Right ventricle myocardium inferior (tissue), 1 donor: ENCODE measurements at regions not wholly inside any gene's neighbourhood (a gene's known extent, or its start where the extent isn't known, plus 50 kb on each side); places are given as distances from the start of the nearest gene placed in this dataset.

Source experiments
- ATAC-seq: fragments of 200-7000 bp; cut with Tn5 transposase; one replicate; pipeline ENCODE4 v1.9.1; 2020; ENCODE audit warnings: mild to moderate bottlenecking, moderate library complexity
- DNase-seq: peaks from one replicate; pipeline ENCODE4 v3.0.0; 2021; ENCODE audit errors: missing footprints
- intact Hi-C: fragments of 100-400 bp; cut with DNase I; formaldehyde crosslinking; loops from one replicate; pipeline ENCODE4 v1.11.0; 2022
- donor health status: DM: no; HTN: yes; CAD: no; lungs with severe emphysema.

- intact Hi-C loops, result no loop called here
- DNase-seq, result no peak
- ATAC-seq, result no peak
These were observed 1323.4 kb downstream of the C4orf33 start for GRCh38 chr4:130419211-130419975.

- intact Hi-C loops, result no loop called here
These were observed 1326.3 kb downstream of the C4orf33 start for GRCh38 chr4:130422261-130422660.

GRCh38 chr4:130424211-130424610, 1328.3 kb downstream of the C4orf33 start:
- ATAC-seq, result no peak
- intact Hi-C loops, result no loop called here
- no peak for DNase-seq

More at GRCh38 chr4:130422261-130422660, 1326.3 kb downstream of the C4orf33 start:
- no peak for DNase-seq
- no peak for ATAC-seq

DNA sequence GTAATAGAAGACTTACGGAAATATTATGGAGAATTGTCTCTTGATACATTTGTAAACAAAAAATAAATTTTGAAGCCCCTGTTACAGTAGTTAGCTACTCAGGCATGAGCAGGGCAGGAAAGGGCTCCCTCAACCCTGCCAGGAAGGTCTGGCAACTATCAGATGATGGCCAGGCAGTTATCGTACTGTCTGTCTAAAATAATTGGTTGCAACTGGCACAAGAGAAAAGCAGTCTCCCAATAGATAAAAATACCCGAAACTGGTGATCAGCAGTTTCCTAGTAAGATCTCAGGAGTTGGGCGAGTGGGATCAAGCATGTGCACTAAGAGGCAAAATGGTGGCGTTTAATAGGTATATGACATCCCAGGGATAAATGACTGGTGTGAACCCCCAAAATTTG, 1336.3 kb downstream of the C4orf33 start:
- ATAC-seq (no peak), DNase-seq (no peak)
- intact Hi-C loops, result no loop called here

DNA sequence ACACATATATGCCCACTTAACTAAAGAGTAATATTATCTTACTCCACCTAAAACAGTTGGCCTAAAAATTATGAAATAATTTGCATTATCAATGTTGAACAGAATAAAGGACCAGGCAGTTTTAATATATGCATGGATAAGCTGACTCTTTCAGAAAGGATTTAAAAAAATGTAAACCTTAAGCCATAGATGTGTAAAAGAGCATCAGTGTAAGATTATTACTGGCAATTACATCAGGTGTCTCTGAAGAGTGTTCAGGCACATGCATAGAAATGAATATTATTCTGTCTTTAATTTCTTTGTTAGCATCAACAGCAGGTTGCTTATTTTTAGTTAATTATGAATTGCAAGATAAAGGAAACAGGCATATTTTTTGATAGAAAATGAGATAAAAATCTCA, 1353.8 kb downstream of the C4orf33 start:
- DNase-seq (no peak), ATAC-seq (no peak)
- intact Hi-C loops, result no loop called here

DNA sequence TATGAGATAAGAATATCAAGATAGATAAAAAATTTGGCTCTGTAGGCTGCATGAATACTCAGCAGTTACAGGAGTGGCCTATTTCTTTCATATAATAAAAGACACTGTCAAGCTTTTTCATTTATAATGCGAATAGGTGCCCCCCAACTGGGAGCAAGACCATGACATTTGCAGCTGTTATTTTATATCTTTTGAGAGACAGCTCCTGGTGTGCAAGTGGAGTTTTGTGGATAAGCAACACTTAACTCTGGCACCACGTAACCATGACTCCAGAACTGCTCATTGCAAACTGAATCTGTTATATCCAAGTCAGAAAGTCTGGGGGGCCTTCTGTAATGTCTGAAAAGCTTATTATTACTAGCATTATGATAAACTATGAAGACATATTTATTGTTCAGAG, 1372.4 kb downstream of the C4orf33 start:
- ATAC-seq (no peak), DNase-seq (no peak)
- intact Hi-C loops, result no loop called here

DNA sequence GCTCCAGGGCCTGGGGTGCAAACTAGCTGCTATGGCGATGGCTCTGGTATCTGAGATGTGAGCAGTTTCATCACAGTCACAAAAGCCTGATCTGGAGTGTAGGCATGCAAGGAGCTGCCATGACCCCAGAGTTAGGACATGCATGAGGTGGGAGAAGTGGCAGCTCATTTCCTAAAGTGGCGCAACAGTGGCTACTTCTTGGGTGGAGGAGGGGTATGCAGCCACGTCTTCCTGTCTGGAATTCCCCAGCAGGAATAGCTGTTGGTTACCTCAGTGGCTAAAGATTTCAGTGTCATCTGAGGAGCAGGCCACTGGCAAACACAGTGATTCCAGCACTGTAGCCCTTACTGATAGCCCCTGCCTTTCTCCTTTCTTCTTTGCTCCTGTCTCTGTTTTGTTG, 1382.5 kb downstream of the C4orf33 start:
- DNase-seq (no peak), ATAC-seq (no peak)
- intact Hi-C loops, result no loop called here

DNA sequence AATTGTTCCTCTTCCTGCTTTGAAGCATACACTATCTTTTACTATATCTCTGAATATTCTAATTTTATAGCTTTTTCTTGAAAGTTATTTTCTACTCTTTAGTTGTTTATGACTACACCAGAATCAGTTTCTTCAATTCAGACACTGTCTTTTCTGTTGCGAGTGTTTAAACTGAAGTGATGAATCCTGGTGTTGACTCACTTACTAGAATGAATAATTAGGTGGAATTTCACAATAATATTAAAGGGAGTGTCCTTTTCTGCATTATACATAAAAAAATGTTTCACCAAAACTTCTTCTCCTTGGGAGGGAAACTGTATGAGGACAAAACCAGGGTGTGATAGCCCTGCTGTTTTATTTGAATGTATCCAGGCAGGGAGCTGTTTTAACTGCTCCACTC, 1383.1 kb downstream of the C4orf33 start:
- ATAC-seq (no peak), DNase-seq (no peak)
- intact Hi-C loops, result no loop called here

DNA sequence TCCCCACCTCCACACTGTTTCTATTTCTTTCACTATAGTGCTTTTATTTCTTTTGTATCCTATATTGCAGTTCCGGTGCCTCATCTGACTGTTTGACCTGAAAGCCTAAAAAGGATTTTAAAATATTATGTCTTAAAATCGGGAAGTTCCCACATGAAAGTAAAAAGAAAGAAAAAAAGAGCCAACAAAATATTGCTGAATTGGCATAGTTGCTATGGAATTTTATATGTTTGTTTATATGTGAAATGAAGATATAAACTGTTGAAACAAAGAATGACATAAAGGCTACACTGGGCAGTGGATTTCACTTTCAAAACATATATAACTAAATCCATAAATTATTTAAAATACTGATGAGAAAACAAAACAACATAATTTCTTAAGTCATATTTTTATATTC, 1383.7 kb downstream of the C4orf33 start:
- ATAC-seq (no peak), DNase-seq (no peak)
- intact Hi-C loops, result no loop called here

- DNase-seq (no peak), ATAC-seq (no peak)
- intact Hi-C loops, result no loop called here
These were observed 1388.9 kb downstream of the C4orf33 start for GRCh38 chr4:130484826-130485225.

DNA sequence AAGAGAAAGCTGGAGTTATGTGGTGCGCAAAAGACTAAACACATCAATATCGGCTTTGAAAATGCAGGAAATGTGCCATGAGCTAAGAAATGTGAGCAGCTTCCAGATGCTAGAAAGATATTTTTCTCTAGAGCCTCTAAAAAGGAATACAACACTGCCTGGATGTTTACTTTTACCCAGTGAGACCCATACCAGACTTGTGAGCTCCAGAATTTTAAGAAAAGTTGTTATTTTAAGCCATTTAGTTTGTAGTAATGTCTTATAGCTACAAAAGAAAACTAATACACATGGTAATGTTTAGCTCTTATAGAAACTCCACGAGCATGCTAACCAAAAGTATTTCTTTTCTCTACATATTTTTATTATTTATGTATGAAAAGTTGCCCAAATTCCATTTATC, 1389.4 kb downstream of the C4orf33 start:
- ATAC-seq, result no peak
- no peak for DNase-seq
- intact Hi-C loops, result no loop called here

DNA sequence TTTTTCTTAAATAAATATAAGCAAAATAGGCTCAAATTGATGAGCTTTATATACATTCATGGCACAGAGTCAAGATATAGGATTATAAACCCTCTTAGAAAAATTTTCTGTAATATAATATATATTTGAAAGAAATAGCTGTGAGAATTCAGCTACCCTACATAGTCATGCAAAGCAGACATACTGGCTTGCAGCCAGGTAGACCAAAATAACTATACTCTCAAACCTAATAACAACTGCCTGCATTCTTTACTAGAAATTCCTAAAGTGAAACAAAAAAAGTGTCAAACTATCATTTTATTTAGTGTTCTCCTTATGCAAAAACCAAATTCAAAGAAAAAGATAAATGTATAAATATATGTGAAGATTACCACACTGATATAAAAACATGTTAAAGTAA, 1390.2 kb downstream of the C4orf33 start:
- intact Hi-C loops, result no loop called here
- DNase-seq, result no peak

GRCh38 chr4:130486841-130487240, 1390.9 kb downstream of the C4orf33 start:
- intact Hi-C loops, result no loop called here
- no peak for ATAC-seq
- no peak for DNase-seq

More for the DNA sequence above, 1390.2 kb downstream of the C4orf33 start:
- ATAC-seq, result no peak

DNA sequence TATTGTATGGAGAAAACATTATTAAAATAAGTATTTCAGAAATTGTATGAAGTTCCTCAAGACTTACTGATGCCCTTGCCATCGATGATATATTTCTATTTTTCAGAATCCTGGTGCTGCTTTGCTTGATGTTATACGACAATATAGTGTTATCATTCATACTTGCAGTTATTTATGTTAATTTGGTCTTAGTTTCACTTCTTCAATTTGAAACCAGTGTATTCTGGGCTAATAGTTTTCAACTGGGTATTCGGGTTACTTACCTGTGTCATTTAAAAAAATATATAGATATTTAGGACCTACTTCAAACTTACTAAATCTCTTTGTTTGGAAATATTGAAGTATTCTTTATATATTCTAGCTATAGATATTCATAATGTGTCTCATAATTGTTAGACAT, 1414.7 kb downstream of the C4orf33 start:
- ATAC-seq, result no peak
- intact Hi-C loops, result no loop called here
- DNase-seq, result no peak

DNA sequence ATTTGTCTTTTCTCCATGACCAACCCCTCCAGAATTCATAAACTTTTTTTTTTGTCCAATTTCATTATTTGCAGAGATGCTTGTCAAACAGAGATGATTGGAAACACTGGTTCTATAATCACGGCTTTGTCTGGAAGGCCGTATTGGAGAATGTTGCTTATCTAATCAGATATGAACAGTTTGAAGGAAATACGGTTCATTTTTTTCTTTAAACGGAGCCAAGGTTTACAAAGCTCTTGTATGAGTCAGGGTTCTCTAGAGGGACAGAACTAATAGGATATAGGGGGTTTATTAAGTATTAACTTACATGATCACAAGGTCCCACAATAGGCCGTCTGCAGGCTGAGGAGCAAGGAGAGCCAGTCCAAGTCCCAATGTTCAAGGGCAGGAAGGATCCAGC, 1415.8 kb downstream of the C4orf33 start:
- no peak for ATAC-seq
- DNase-seq, result no peak
- intact Hi-C loops, result no loop called here

- ATAC-seq, result no peak
- DNase-seq, result no peak
- intact Hi-C loops, result no loop called here
These were observed 1428.1 kb downstream of the C4orf33 start for GRCh38 chr4:130524057-130524456.

GRCh38 chr4:130530505-130530904, 1434.6 kb downstream of the C4orf33 start:
- intact Hi-C loops, result no loop called here

GRCh38 chr4:130534651-130535050, 1438.7 kb downstream of the C4orf33 start:
- intact Hi-C loops, result no loop called here
- DNase-seq (no peak), ATAC-seq (no peak)

More at GRCh38 chr4:130530505-130530904, 1434.6 kb downstream of the C4orf33 start:
- no peak for ATAC-seq
- no peak for DNase-seq

- intact Hi-C loops, result no loop called here
- ATAC-seq (no peak), DNase-seq (no peak)
These were observed 1447.0 kb downstream of the C4orf33 start for GRCh38 chr4:130542953-130543352.

- no peak for DNase-seq
- intact Hi-C loops, result no loop called here
- no peak for ATAC-seq
These were observed 1449.2 kb downstream of the C4orf33 start for GRCh38 chr4:130545171-130545570.

- DNase-seq, result no peak
- intact Hi-C loops, result no loop called here
- no peak for ATAC-seq
These were observed 1449.6 kb downstream of the C4orf33 start for GRCh38 chr4:130545596-130545995.
